Colonic mucosa (tissue), 4 donors: ENCODE measurements at regions not wholly inside any gene's neighbourhood (a gene's known extent, or its start where the extent isn't known, plus 50 kb on each side); places are given as distances from the start of the nearest gene placed in this dataset.
"Not testable (repeated sequence)": the region's sequence is repeated elsewhere in the genome, so short reads cannot be mapped to it uniquely, and the experiment has no call there.

ENCODE experiments used
- DNase-seq: peaks from one replicate; pipeline ENCODE4 v3.0.0-alpha.2; 2020
- H3K27ac ChIP-seq: fragments of 200-600 bp; one replicate; pipeline ENCODE4 v1.8.0; 2021
- H3K27me3 ChIP-seq: fragments of 200-600 bp; one replicate; pipeline ENCODE4 v1.8.0; 2021
- H3K36me3 ChIP-seq: fragments of 200-600 bp; one replicate; pipeline ENCODE4 v1.8.0; 2021
- H3K4me1 ChIP-seq: fragments of 200-600 bp; one replicate; pipeline ENCODE4 v1.8.0; 2021; ENCODE audit warnings: mild to moderate bottlenecking
- H3K4me3 ChIP-seq: fragments of 200-600 bp; one replicate; pipeline ENCODE4 v1.8.0; 2021
- H3K9ac ChIP-seq, 2 donors: one replicate each; pipeline ENCODE4 v1.7.0; 2013; ENCODE audit warnings: control low read depth in 2 of 2, low read depth in 2 of 2, low read length in 2 of 2
- H3K9me3 ChIP-seq: fragments of 200-600 bp; one replicate; pipeline ENCODE4 v1.8.0; 2021
- CTCF ChIP-seq: fragments of 200-600 bp; IDR thresholded peaks from one replicate; pipeline ENCODE4 v1.8.0; 2022; ENCODE audit warnings: antibody characterized with exemption, mild to moderate bottlenecking
- intact Hi-C: fragments of 100-400 bp; cut with DNase I; formaldehyde crosslinking; loops from one replicate; pipeline ENCODE4 v1.14.1; 2022
- donor health status: healthy.
- donor health status: DM: no; HTN: no; CAD: no.
- donor health status: DM: no; HTN: no; CAD: no.

GRCh38 chr4:183816077-183816476 is 89.0 kb upstream of the STOX2 start:
- H3K9me3 ChIP-seq = no peaks in the 10 kb centered on the region
- no peak for DNase-seq
- no peaks in the 10 kb centered on the region for H3K36me3 ChIP-seq
- intact Hi-C loops = no loop called here
- no peaks in the 10 kb centered on the region for H3K4me1 ChIP-seq
- H3K27me3 ChIP-seq = no peaks in the 10 kb centered on the region
- H3K9ac ChIP-seq = no peak overlapping the region
- H3K27ac ChIP-seq = no peak overlapping the region
- no peak overlapping the region for H3K4me3 ChIP-seq
- no peak for TF ChIP-seq CTCF

GRCh38 chr4:183816882-183817509 is 88.1 kb upstream of the STOX2 start:
- Histone ChIP-seq H3K27me3 (no peaks in the 10 kb centered on the region), H3K9ac (no peak overlapping the region), H3K4me3 (no peak overlapping the region), H3K36me3 (no peaks in the 10 kb centered on the region), H3K27ac (no peak overlapping the region), H3K9me3 (no peaks in the 10 kb centered on the region), H3K4me1 (no peaks in the 10 kb centered on the region)
- no peak for TF ChIP-seq CTCF
- intact Hi-C loops = no loop called here
- no peak for DNase-seq

GRCh38 chr4:183818591-183818990 is 86.5 kb upstream of the STOX2 start:
- H3K4me1 ChIP-seq, H3K9me3 ChIP-seq, H3K27ac ChIP-seq, H3K4me3 ChIP-seq, H3K9ac ChIP-seq, H3K36me3 ChIP-seq, intact Hi-C loops, DNase-seq, H3K27me3 ChIP-seq: not testable (repeated sequence)

GRCh38 chr4:183821076-183821853 is 83.8 kb upstream of the STOX2 start:
- Histone ChIP-seq H3K36me3 (no peaks in the 10 kb centered on the region), H3K4me3 (no peak overlapping the region), H3K9ac (no peak overlapping the region), H3K27ac (no peak overlapping the region), H3K9me3 (no peaks in the 10 kb centered on the region), H3K4me1 (no peaks in the 10 kb centered on the region), H3K27me3 (no peaks in the 10 kb centered on the region)
- TF ChIP-seq CTCF = no peak
- intact Hi-C loops = no loop called here
- DNase-seq = no peak

- H3K4me1 ChIP-seq = no peaks in the 10 kb centered on the region
- no peak overlapping the region for H3K27ac ChIP-seq
- H3K36me3 ChIP-seq = no peaks in the 10 kb centered on the region
- H3K9me3 ChIP-seq = no peaks in the 10 kb centered on the region
- H3K4me3 ChIP-seq = no peak overlapping the region
- intact Hi-C loops = no loop called here
- no peak for DNase-seq
- H3K9ac ChIP-seq = peak overlapping the region in 1 of 2 donors; percentile 18
- no peak for TF ChIP-seq CTCF
- H3K27me3 ChIP-seq = no peaks in the 10 kb centered on the region
Observed at GRCh38 chr4:183823434-183823833, 81.7 kb upstream of the STOX2 start.

- Histone ChIP-seq H3K9me3 (no peaks in the 10 kb centered on the region), H3K4me3 (no peak overlapping the region), H3K9ac (no peak overlapping the region), H3K27ac (no peak overlapping the region), H3K27me3 (no peaks in the 10 kb centered on the region), H3K4me1 (no peaks in the 10 kb centered on the region), H3K36me3 (no peaks in the 10 kb centered on the region)
- no peak for TF ChIP-seq CTCF
- DNase-seq = no peak
- intact Hi-C loops = no loop called here
Observed at GRCh38 chr4:183825346-183825745, 79.8 kb upstream of the STOX2 start.
